OCI-LY7 (cell line): ENCODE measurements at regions not wholly inside any gene's neighbourhood (a gene's known extent, or its start where the extent isn't known, plus 50 kb on each side); places are given as distances from the start of the nearest gene placed in this dataset.

ENCODE experiments used
- BruUV-seq: library from RNA; stranded (reverse); fragments of 400-500 nt; replicated peaks from 2 replicates; lab custom pipeline; 2021; lab: Mats Ljungman, UMichigan
- CTCF ChIA-PET: fragments of 300-600 bp; sonication (Branson Sonifier 250); formaldehyde crosslinking; loops from one replicate; lab custom pipeline; 2022; ENCODE audit warnings: antibody characterized with exemption; ENCODE audit not compliant: unreplicated experiment; lab: Charles Lee
- POLR2A ChIA-PET: fragments of 300-600 bp; sonication (Branson Sonifier 250); formaldehyde crosslinking; loops from one replicate; lab custom pipeline; 2022; ENCODE audit warnings: antibody characterized with exemption; lab: Charles Lee
- DNase-seq: peaks from one replicate; pipeline ENCODE4 v3.0.0-alpha.2; 2015; ENCODE audit warnings: low spot score
- H2AFZ ChIP-seq: fragments of 200-600 bp; sonication (generic), shearing (Covaris generic); 2 replicates; pipeline ENCODE4 v1.6.1; 2014; ENCODE audit warnings: mild to moderate bottlenecking, antibody characterized with exemption, low read length, moderate library complexity
- H3K27ac ChIP-seq: fragments of 200-600 bp; sonication (generic); 2 replicates; pipeline ENCODE4 v1.5.1; 2014; ENCODE audit warnings: mixed run types, low read depth, mild to moderate bottlenecking, moderate library complexity, low read length, inconsistent platforms; ENCODE audit not compliant: poor library complexity, severe bottlenecking
- H3K36me3 ChIP-seq: fragments of 200-600 bp; sonication (generic); 2 replicates; pipeline ENCODE4 v1.6.1; 2014; ENCODE audit warnings: mild to moderate bottlenecking, antibody characterized with exemption, low read length, moderate library complexity, mixed read lengths; ENCODE audit not compliant: insufficient read depth
- H3K4me1 ChIP-seq: fragments of 200-600 bp; sonication (generic); 2 replicates; pipeline ENCODE4 v1.5.1; 2014; ENCODE audit warnings: mild to moderate bottlenecking, low read length; ENCODE audit not compliant: insufficient read depth, poor library complexity, severe bottlenecking
- H3K4me2 ChIP-seq: fragments of 200-600 bp; sonication (generic); 2 replicates; pipeline ENCODE4 v1.6.1; 2014; ENCODE audit warnings: mild to moderate bottlenecking, low read length
- H3K4me3 ChIP-seq: fragments of 200-600 bp; sonication (generic); 2 replicates; pipeline ENCODE4 v1.5.1; 2014; ENCODE audit warnings: mild to moderate bottlenecking, low read depth, low read length; ENCODE audit not compliant: poor library complexity, severe bottlenecking
- H3K79me2 ChIP-seq: fragments of 200-600 bp; sonication (generic); 2 replicates; pipeline ENCODE4 v1.6.1; 2016; ENCODE audit warnings: low read depth, mild to moderate bottlenecking, low read length, moderate library complexity, mixed read lengths; ENCODE audit not compliant: insufficient read depth
- H3K9me2 ChIP-seq: fragments of 200-600 bp; sonication (generic); 2 replicates; pipeline ENCODE4 v1.6.1; 2016; ENCODE audit warnings: mild to moderate bottlenecking, low read length, mixed read lengths; ENCODE audit not compliant: insufficient read depth
- H3K9me3 ChIP-seq: fragments of 200-600 bp; sonication (generic); 2 replicates; pipeline ENCODE4 v1.6.1; 2014; ENCODE audit warnings: mild to moderate bottlenecking, mixed run types, low read length, mixed read lengths
- H4K20me1 ChIP-seq: fragments of 200-600 bp; sonication (generic); 2 replicates; pipeline ENCODE4 v1.6.1; 2014; ENCODE audit warnings: mild to moderate bottlenecking, antibody characterized with exemption, low read length, moderate library complexity, mixed read lengths; ENCODE audit not compliant: insufficient read depth
- CTCF ChIP-seq: fragments of 200-600 bp; sonication (generic); conservative IDR thresholded peaks from 2 replicates; pipeline ENCODE4 v1.5.1; 2014; ENCODE audit warnings: mild to moderate bottlenecking, antibody characterized with exemption, low read length, moderate library complexity, mixed read lengths
- EZH2phosphoT487 ChIP-seq: fragments of 200-600 bp; sonication (generic); IDR thresholded peaks from 2 replicates; pipeline ENCODE4 v1.6.1; 2018; ENCODE audit warnings: low read depth, borderline replicate concordance, mild to moderate bottlenecking, mixed run types, antibody characterized with exemption, low read length, moderate library complexity, mixed read lengths
- intact Hi-C: fragments of 100-400 bp; cut with micrococcal nuclease; formaldehyde crosslinking; loops from one replicate; pipeline ENCODE4 v1.10.0; 2022; ENCODE audit not compliant: unreplicated experiment

DNA sequence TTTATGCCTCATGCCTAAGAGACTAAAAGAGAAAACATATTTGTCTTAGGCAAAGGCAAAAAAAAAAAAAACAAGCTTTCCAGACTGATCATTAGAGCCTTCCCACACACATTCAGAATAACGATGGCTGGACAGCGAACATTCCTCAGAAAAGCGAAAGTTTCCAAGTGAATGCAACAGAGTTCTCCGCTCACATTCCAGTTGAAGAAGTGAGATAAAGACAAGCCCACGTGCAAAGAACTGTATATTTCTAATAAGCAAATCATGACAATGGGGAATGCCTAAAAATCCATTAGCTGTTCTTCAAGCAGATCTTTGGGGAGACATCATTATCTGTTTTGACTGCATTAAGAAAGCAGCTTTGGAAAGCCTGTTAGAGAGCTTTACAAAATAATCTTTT is 347.9 kb downstream of the METTL4 start:
- Histone ChIP-seq H2AFZ (no peak overlapping the region), H3K9me3 (no peaks in the 10 kb centered on the region), H3K9me2 (no peaks in the 10 kb centered on the region), H4K20me1 (no peaks in the 10 kb centered on the region), H3K79me2 (no peaks in the 10 kb centered on the region), H3K4me1 (no peaks in the 10 kb centered on the region), H3K4me2 (no peak overlapping the region), H3K4me3 (no peak overlapping the region), H3K27ac (no peak overlapping the region), H3K36me3 (no peaks in the 10 kb centered on the region)
- BruUV-seq: no TSS peak
- TF ChIP-seq CTCF (no peak), EZH2phosphoT487 (no peak)
- CTCF ChIA-PET: no interaction called here
- DNase-seq: no peak
- intact Hi-C loops: loop anchor here (5.0 kb wide), 2 partner anchors 49 to 116 kb away; no protein-coding TSS in a partner anchor
- POLR2A ChIA-PET: interaction anchor here (0.6 to 1.0 kb wide), 3 partner anchors 20 to 385 kb away, joined by 3 read pairs; no protein-coding TSS in a partner anchor

- H2AFZ ChIP-seq: no peak overlapping the region
- H3K4me3 ChIP-seq: no peak overlapping the region
- peak; percentile 80 for TF ChIP-seq CTCF
- TF ChIP-seq EZH2phosphoT487: no peak
- no peaks in the 10 kb centered on the region for H3K9me3 ChIP-seq
- no peak overlapping the region for H3K4me2 ChIP-seq
- no peaks in the 10 kb centered on the region for H4K20me1 ChIP-seq
- intact Hi-C loops: loop anchor here (5.0 kb wide), 2 partner anchors 48 to 117 kb away; no protein-coding TSS in a partner anchor
- ChIA-PET POLR2A (interaction anchor here (0.6 to 1.0 kb wide), 3 partner anchors 19 to 386 kb away, joined by 3 read pairs; no protein-coding TSS in a partner anchor), CTCF (no interaction called here)
- no peaks in the 10 kb centered on the region for H3K9me2 ChIP-seq
- peak; percentile 24 for DNase-seq
- no peaks in the 10 kb centered on the region for H3K4me1 ChIP-seq
- BruUV-seq: no TSS peak
- H3K36me3 ChIP-seq: no peaks in the 10 kb centered on the region
- H3K79me2 ChIP-seq: no peaks in the 10 kb centered on the region
- no peak overlapping the region for H3K27ac ChIP-seq
Observed at GRCh38 chr18:2223849-2224248, 347.5 kb downstream of the METTL4 start.

GRCh38 chr18:2236232-2236631 is 335.1 kb downstream of the METTL4 start:
- Histone ChIP-seq H3K4me3 (no peak overlapping the region), H3K4me1 (no peaks in the 10 kb centered on the region), H2AFZ (no peak overlapping the region), H4K20me1 (no peaks in the 10 kb centered on the region), H3K4me2 (no peak overlapping the region), H3K9me2 (no peaks in the 10 kb centered on the region), H3K79me2 (no peaks in the 10 kb centered on the region), H3K36me3 (no peaks in the 10 kb centered on the region), H3K9me3 (no peaks in the 10 kb centered on the region), H3K27ac (no peak overlapping the region)
- ChIA-PET CTCF (no interaction called here), POLR2A (no interaction called here)
- no peak for DNase-seq
- TF ChIP-seq EZH2phosphoT487 (no peak), CTCF (no peak)
- BruUV-seq: no TSS peak
- intact Hi-C loops: loop anchor here (10.0 kb wide), 1 partner anchor 309 kb away; no protein-coding TSS in a partner anchor
